Activated T-helper 1 cell treated with anti-CD3 and anti-CD28 coated beads, Interleukin-2, amount 50 U/mL, for 16 hours (primary cell): ENCODE measurements at regions not wholly inside any gene's neighbourhood (a gene's known extent, or its start where the extent isn't known, plus 50 kb on each side); places are given as distances from the start of the nearest gene placed in this dataset.
"Not testable (repeated sequence)": the region's sequence is repeated elsewhere in the genome, so short reads cannot be mapped to it uniquely, and the experiment has no call there.

ENCODE experiments used
- DNase-seq, 2 donors: peaks; one replicate each; pipeline ENCODE4 v3.0.0-alpha.2; 2020; ENCODE audit warnings: low read depth in 1 of 2, low spot score in 1 of 2

DNA sequence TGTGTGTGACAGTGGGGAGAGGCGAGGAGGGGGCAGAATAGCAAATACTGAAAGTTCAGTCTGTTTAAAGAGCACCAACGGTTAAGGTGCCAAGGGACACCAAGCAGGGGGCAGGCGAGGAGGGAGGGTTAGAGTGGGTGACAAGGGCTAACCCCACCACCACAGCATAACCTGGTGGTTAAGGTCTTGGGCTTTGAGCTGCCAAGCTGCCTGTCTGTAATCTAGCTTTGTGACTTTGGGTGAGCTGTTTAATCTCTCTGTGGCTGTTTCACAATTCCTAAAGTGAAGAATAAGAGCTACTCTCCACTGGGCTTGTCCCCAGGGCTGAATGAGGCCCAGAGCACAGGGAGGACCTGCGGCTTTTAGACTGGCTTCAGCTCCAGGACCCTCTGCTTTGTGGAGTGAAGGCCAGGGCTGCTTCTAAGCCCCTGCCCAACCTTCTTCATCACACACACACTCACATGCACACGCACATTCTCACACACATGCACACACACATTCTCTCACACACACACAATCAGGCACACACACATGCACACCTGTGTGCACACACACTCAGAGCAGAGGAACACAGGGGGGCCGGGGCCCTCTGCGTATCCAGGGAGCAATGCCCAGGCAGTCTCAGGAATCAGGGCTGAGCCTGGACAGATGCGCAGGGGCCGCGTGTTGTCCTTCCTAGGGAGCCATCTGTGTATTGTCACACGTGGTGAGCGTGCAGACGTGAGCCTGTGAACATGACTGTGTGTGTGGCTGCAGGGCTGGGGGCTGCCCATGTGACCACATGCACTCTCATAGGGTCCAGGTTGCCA is 101.6 kb upstream of the TARDBP start:
- no peak for DNase-seq

- DNase-seq: no peak
Measured at GRCh38 chr1:10911490-10912166, 100.8 kb upstream of the TARDBP start.

DNA sequence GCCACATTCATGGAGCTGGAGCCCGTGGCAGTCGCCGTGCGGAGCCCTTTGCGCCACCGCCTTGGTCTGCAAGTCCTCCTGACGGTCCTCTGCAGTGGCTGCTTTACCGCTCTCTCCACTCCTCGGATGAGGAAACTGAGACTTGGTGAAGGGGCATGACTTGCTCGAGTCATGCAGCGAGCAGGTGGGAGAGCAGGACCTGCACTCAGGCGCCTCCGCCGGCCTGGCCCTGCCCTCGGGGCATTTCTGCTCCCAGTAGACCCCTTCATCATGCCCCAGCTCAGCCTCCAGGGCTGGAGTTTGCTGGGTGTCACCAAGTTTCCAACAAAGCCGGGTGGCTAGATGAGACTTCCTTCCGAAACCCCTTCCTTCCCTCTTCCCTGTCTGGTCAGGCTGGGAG is 100.0 kb upstream of the TARDBP start:
- DNase-seq: no peak

- DNase-seq: no peak
Measured at GRCh38 chr1:10914056-10914455, 98.4 kb upstream of the TARDBP start.

DNA sequence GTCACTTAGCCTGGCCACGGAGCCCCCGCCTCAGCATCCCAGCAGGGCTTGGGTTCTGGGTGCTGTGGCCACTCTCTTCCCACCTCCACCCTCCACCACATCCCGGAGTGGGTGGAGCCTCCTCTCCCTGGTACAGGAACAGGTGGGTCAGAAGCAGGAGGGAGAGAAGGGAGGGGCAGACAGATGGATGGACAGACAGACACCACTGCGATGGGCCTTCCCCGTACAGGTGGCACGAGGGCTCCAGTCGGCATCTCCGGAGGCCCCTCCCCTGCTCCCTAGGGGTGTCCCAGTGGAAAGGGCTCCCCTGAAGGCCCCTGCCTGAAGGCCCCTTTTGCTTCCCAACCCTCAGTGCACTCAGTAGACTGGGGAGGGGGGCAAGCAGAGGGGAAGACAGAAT is 96.9 kb upstream of the TARDBP start:
- DNase-seq: no peak

GRCh38 chr1:10916311-10916710 is 96.1 kb upstream of the TARDBP start:
- DNase-seq: no peak

DNA sequence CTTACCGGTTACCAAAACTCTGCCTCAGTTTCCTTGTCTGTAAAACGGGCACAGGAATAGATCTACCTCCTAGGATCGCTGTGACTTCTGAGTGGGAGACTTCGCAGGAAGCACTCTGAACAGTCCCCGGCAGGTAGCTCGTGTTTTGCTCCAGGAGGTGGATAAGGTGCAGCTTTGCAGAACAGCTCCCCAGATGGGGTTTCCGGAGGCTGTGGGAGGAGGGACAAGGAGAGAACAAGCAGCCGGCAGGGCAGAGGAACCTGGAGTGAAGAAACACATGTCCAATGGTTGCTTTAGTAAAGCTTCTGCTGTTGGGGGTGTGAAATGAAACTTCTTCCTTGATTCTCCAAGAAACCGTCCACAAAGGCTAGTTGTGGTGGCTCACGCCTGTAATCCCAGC is 95.5 kb upstream of the TARDBP start:
- no peak for DNase-seq

DNA sequence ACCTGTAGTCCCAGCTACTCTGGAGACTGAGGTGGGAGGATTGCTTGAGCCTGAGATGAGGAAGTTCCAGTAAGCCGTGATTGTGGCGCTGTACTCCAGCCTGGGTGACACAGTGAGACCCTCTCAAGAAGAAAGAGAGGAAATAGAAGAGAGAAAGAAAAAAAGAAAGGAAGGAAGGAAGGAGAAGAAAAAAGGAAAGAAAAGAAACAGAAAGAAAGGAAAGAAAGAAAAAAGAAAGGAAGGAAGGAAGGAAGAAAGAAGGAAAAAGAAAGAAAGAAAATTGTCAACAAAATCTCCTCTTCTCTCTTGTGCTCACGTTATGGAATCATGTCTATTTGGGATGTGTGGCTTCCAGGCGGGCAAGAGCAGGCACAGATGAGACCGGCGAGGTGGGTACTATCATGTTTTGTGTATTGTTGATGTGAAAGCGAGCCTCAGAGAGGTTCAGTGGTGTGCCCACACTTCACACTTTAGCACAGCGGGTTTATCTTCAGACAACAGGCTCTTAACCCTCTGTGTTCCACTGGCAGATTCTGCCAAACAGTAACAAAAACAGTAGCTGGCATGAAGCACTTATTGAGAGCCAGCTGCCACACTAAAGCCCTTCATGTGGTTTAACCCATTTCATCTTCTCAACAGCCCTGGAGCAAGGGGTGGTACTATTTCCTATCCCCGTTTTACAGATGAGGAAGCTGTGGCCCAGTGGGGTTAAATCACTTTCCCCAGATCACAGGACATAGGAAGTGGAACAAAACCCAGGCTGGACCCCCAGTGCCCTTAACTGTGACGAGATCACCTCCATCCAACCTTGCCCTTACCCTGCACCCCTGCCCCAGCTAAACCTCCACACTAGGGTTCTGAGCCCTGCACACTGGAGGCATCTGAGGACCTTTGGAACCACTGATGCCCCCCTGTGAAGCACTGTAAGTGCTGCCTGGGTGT is 94.7 kb upstream of the TARDBP start:
- no peak for DNase-seq

DNA sequence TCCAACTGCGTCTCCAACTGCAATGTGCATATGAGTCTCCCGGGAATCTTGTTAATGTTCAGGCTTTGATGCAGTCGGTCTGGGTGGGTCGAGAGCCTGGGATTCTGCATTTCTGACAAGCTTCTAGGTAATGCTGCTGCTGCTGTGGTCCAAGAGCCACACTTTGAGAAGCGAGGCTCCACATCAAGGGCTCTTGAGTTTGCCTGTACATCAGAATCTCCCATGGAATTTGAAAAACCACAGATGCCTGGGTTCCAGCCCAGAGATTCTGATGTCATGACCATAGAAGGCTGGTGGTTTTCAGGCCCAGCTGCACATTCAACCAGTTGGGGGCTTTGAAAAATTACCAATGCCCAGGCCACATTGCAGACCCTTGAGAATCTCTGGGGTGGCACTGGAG is 93.9 kb upstream of the TARDBP start:
- no peak for DNase-seq

GRCh38 chr1:10920063-10920626 is 92.3 kb upstream of the TARDBP start:
- DNase-seq: no peak

DNA sequence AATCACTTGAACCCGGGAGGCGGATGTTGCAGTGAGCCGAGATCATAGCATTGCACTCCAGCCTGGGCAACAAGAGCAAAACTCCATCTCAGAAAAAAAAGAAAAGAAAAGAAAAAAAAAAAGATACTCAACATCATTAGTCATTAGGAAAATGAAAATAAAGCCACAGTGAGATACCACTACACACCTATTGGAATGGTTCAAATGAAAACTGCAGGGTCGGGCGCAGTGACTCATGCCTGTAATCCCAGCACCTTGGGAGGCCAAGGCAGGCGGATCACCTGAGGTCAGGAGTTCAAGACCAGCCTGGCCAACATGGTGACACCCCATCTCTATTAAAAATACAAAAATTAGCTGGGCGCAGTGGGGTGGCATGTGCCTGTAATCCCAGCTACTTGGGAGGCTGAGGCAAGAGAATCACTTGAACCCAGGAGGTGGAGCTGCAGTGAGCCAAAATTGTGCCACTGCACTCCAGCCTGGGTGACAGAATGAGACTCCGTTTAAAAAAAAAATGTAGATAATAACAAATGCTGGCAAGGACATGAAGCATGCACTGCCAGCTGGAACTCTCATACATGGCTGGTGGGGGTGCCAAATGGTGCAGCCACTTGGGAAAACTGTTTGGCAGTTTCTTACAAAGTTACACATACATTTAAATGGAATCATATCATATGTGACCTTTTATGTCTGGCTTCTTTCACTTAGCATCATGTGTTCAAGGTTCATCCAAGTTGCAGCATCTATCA is 90.0 kb upstream of the TARDBP start:
- not testable (repeated sequence) for DNase-seq

- no peak for DNase-seq
Measured at GRCh38 chr1:10924030-10924429, 88.4 kb upstream of the TARDBP start.

- no peak for DNase-seq
Measured at GRCh38 chr1:10928654-10929053, 83.8 kb upstream of the TARDBP start.

GRCh38 chr1:10932088-10932487 is 80.4 kb upstream of the TARDBP start:
- DNase-seq: no peak

GRCh38 chr1:10934150-10934818 is 78.2 kb upstream of the TARDBP start:
- DNase-seq: no peak

GRCh38 chr1:10935246-10935645 is 77.2 kb upstream of the TARDBP start:
- no peak for DNase-seq

- no peak for DNase-seq
Measured at GRCh38 chr1:10935724-10936123, 76.7 kb upstream of the TARDBP start.

GRCh38 chr1:10936998-10937901 is 75.2 kb upstream of the TARDBP start:
- no peak for DNase-seq
